ENCODE measurements at regions not wholly inside any gene's neighbourhood (a gene's known extent, or its start where the extent isn't known, plus 50 kb on each side); places are given as distances from the start of the nearest gene placed in this dataset.

DNA sequence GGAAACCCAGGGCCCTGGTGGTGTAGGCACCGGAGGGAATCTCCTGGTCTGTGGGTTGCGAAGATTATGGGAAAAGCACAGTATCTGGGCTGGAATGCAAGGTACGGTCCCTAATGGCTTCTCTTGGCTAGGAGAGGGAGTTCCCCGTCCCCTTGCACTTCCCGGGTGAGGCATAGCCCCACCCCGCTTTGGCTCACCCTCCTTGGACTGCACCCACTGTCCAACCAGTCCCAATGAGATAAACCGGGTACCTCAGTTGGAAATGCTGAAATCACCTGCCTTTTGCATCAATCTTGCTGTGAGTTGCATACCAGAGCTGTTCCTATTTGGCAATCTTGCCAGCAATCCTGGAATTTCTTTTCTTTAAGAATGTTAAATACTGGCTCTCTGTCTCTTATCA, 1429.1 kb downstream of the MAT2B start:
- Histone ChIP-seq H3K36me3 (ENCODE audit: insufficient read depth) (no peaks in the 10 kb centered on the region), H3K27ac (ENCODE audit: low read depth) (no peak overlapping the region), H3K4me3 (ENCODE audit: low read depth, low read length) (no peak overlapping the region), H3K4me1 (ENCODE audit: insufficient read depth) (no peaks in the 10 kb centered on the region)
- 85% methylated on average over 7 of the region's 7 CpGs for WGBS
- no peak for DNase-seq (ENCODE audit: extremely low spot score)

GRCh38 chr5:164941132-164941531, 1435.7 kb downstream of the MAT2B start:
- Histone ChIP-seq H3K36me3 (ENCODE audit: insufficient read depth) (no peaks in the 10 kb centered on the region), H3K4me3 (ENCODE audit: low read depth, low read length) (no peak overlapping the region), H3K4me1 (ENCODE audit: insufficient read depth) (no peaks in the 10 kb centered on the region), H3K27ac (ENCODE audit: low read depth) (no peak overlapping the region)
- 27% methylated on average over 4 of the region's 4 CpGs for WGBS
- DNase-seq (ENCODE audit: extremely low spot score): no peak

DNA sequence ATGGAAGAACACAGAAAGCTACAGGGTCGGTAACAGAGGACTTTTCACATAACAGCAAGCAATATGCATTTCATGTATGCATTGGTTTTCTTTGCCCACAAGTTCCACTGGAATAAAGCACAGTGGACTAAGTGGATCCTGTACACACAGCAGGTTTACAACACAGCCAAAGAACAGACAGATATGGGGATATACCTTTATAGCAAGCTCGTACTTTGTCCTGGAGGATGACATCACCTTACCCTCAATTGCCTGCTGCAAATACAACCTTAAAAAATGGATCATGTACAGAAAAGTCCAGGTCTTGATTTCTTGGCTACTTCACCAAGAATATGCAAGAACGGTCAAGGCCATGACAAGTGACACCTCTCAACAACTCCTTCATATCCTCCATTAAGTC, 1445.5 kb downstream of the MAT2B start:
- H3K36me3 ChIP-seq (ENCODE audit: insufficient read depth): no peaks in the 10 kb centered on the region
- H3K4me3 ChIP-seq (ENCODE audit: low read depth, low read length): no peak overlapping the region
- WGBS: 94% methylated on average over 3 of the region's 3 CpGs
- no peak overlapping the region for H3K27ac ChIP-seq (ENCODE audit: low read depth)
- H3K4me1 ChIP-seq (ENCODE audit: insufficient read depth): no peaks in the 10 kb centered on the region
- DNase-seq (ENCODE audit: extremely low spot score): no peak

DNA sequence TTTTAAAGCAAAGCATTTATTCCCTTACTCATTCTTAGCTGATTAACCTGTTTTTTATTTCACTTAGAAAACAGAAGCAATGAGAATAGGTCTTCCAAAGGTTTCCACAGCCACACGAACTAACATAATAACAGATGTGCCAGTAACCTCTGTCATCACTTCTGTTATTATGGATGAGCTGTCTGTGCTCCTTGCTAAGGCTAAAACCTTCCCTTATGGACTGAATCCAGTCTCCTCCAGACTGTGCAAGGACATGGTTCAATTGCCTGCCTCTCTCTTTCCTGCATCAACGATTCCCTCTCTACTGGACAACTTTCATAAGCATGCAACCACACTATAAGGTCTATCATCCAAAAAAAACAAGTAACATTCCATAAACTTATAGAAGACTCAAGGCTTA, 1446.2 kb downstream of the MAT2B start:
- WGBS: 71% methylated on average over 2 of the region's 2 CpGs
- H3K4me1 ChIP-seq (ENCODE audit: insufficient read depth): no peaks in the 10 kb centered on the region
- H3K36me3 ChIP-seq (ENCODE audit: insufficient read depth): no peaks in the 10 kb centered on the region
- no peak for DNase-seq (ENCODE audit: extremely low spot score)
- H3K4me3 ChIP-seq (ENCODE audit: low read depth, low read length): no peak overlapping the region
- no peak overlapping the region for H3K27ac ChIP-seq (ENCODE audit: low read depth)

DNA sequence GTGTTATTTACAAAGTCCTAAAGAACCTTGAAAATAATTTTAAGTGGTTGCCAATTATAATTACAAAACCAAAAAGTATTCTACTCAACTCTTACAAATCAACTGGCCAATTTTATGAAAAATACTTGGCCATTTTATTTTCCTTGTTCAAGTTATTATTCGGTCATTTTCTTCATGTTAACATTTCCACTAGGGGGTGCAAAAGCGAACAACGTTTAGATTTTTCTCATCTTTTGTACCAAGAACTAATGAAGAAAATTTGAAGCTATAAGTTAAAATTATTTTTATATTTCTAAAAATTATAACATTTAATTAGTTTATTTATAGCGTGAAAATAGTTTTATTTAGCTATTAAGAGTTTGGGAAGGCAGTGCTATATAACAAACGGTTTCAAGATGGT, 1453.3 kb downstream of the MAT2B start:
- 84% methylated on average over 5 of the region's 5 CpGs for WGBS
- no peaks in the 10 kb centered on the region for H3K4me1 ChIP-seq (ENCODE audit: insufficient read depth)
- H3K36me3 ChIP-seq (ENCODE audit: insufficient read depth): no peaks in the 10 kb centered on the region
- H3K4me3 ChIP-seq (ENCODE audit: low read depth, low read length): no peak overlapping the region
- no peak overlapping the region for H3K27ac ChIP-seq (ENCODE audit: low read depth)
- no peak for DNase-seq (ENCODE audit: extremely low spot score)

- Histone ChIP-seq H3K4me1 (ENCODE audit: insufficient read depth) (no peaks in the 10 kb centered on the region), H3K4me3 (ENCODE audit: low read depth, low read length) (no peak overlapping the region), H3K36me3 (ENCODE audit: insufficient read depth) (no peaks in the 10 kb centered on the region), H3K27ac (ENCODE audit: low read depth) (no peak overlapping the region)
- DNase-seq (ENCODE audit: extremely low spot score): no peak
- WGBS: 56% methylated on average over 4 of the region's 4 CpGs
Measured at GRCh38 chr5:164959761-164960160, 1454.3 kb downstream of the MAT2B start.

- Histone ChIP-seq H3K27ac (ENCODE audit: low read depth) (no peak overlapping the region), H3K4me1 (ENCODE audit: insufficient read depth) (no peaks in the 10 kb centered on the region), H3K4me3 (ENCODE audit: low read depth, low read length) (no peak overlapping the region), H3K36me3 (ENCODE audit: insufficient read depth) (no peaks in the 10 kb centered on the region)
- 64% methylated on average over 2 of the region's 2 CpGs for WGBS
- no peak for DNase-seq (ENCODE audit: extremely low spot score)
Measured at GRCh38 chr5:164962329-164962961, 1457.0 kb downstream of the MAT2B start.

DNA sequence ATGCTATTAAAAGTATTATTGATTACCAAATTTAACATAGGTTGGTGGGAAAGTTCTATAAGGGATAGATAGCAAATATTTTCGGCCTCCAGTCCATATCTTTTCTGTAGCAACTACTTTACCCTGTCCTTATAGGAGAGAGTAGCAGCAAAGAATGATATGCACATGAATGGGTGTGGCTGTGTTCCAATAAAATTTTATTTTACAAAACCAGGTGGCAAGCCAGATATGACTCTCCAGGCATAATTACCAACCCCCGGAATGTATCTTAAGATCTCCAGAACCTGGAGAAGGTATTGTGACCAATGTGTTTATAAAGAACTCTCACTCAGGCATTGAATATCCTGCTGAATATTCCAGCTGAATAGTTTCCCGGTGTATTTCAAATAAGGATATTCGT, 1461.2 kb downstream of the MAT2B start:
- Histone ChIP-seq H3K4me1 (ENCODE audit: insufficient read depth) (no peaks in the 10 kb centered on the region), H3K4me3 (ENCODE audit: low read depth, low read length) (no peak overlapping the region), H3K27ac (ENCODE audit: low read depth) (no peak overlapping the region), H3K36me3 (ENCODE audit: insufficient read depth) (no peaks in the 10 kb centered on the region)
- DNase-seq (ENCODE audit: extremely low spot score): no peak
- WGBS: 92% methylated on average over 4 of the region's 4 CpGs

DNA sequence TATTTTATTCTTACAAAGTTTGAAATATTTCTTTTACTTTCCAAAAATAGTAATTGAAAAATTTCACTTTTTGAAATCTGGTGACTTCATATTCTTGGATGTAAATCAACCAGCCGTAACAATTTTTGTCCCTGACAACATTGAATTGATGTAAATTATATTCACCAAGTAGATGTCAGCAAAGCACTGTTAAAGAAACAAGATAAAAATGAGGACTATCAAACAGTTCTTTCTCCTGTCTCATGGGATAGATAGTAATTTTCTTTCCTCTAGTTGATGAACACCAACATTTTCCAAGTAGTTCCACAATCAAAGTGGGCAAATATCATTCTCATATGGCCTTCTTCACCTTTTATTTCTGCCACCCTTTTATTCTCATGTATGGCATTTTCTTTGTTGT, 1461.9 kb downstream of the MAT2B start:
- no peaks in the 10 kb centered on the region for H3K4me1 ChIP-seq (ENCODE audit: insufficient read depth)
- H3K36me3 ChIP-seq (ENCODE audit: insufficient read depth): no peaks in the 10 kb centered on the region
- no peak overlapping the region for H3K27ac ChIP-seq (ENCODE audit: low read depth)
- DNase-seq (ENCODE audit: extremely low spot score): no peak
- 73% methylated on average over 1 of the region's 1 CpG for WGBS
- no peak overlapping the region for H3K4me3 ChIP-seq (ENCODE audit: low read depth, low read length)

DNA sequence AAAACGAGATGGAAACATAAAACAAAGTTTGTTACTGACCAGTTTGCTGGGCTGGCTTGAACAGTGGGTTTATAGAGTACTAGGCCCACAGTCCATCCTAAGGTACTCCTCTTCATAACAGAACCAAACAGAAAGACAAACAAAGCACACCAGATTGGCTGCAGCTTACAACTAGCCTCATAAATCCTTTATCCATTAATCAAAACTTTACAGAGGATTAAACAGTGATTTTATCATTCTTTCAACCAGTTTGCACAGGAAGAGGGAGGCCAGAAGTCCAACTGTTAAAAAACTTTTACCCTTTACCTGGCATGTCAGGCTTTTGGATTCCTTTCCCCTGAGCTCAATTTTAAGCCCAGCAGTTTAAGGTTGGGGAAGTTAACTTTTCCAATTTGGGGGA, 1467.6 kb downstream of the MAT2B start:
- H3K4me1 ChIP-seq (ENCODE audit: insufficient read depth): no peaks in the 10 kb centered on the region
- DNase-seq (ENCODE audit: extremely low spot score): no peak
- H3K27ac ChIP-seq (ENCODE audit: low read depth): no peak overlapping the region
- no peak overlapping the region for H3K4me3 ChIP-seq (ENCODE audit: low read depth, low read length)
- peaks cover 2% of the 10 kb centered on the region for H3K36me3 ChIP-seq (ENCODE audit: insufficient read depth)
- WGBS: 9% methylated on average over 1 of the region's 1 CpG

DNA sequence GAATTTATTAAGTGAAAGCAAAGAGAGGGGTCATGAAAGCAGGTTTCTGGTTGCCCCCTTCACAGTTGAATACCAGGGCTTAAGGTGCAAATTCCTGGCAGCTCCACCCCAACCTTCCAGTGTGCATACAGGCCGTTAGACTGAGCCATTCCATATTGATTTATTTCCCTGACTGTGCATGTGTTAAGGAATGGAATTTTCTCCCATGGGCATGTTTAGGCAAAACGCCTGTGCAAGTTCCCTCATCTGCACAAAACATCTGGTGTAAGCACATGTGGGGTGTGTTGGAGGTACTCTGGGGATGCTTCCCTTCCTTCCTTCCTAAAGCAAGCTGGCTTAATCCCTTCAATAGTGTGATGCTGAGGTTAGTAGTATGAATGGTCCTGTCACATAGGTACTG, 1470.6 kb downstream of the MAT2B start:
- Histone ChIP-seq H3K4me3 (ENCODE audit: low read depth, low read length) (no peak overlapping the region), H3K27ac (ENCODE audit: low read depth) (no peak overlapping the region), H3K36me3 (ENCODE audit: insufficient read depth) (peaks cover 2% of the 10 kb centered on the region), H3K4me1 (ENCODE audit: insufficient read depth) (no peaks in the 10 kb centered on the region)
- DNase-seq (ENCODE audit: extremely low spot score): no peak
- WGBS: 73% methylated on average over 2 of the region's 2 CpGs

DNA sequence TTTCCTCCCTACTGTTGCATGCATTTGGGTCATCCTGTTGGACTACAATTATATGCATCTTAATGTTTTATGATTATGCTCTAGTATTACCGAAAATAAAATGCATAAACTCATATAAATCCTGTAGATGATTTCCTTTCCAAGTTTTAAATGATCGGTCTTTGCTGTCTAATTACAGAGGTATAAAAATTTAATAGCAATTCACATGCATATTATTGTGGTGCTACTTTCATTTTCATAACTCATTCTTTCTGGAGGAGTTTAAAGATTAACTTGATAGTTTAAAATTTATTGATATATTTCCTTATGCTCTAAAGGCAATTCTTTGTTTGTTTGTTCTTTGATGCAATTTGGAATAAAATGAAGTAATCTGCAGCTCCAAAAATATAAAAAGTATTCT, 1475.1 kb downstream of the MAT2B start:
- no peak for DNase-seq (ENCODE audit: extremely low spot score)
- H3K4me3 ChIP-seq (ENCODE audit: low read depth, low read length): no peak overlapping the region
- WGBS: 68% methylated on average over 2 of the region's 2 CpGs
- H3K36me3 ChIP-seq (ENCODE audit: insufficient read depth): peaks cover 2% of the 10 kb centered on the region
- H3K4me1 ChIP-seq (ENCODE audit: insufficient read depth): no peaks in the 10 kb centered on the region
- H3K27ac ChIP-seq (ENCODE audit: low read depth): no peak overlapping the region

GRCh38 chr5:164998142-164998541, 1492.7 kb downstream of the MAT2B start:
- Histone ChIP-seq H3K4me3 (ENCODE audit: low read depth, low read length) (no peak overlapping the region), H3K4me1 (ENCODE audit: insufficient read depth) (no peaks in the 10 kb centered on the region), H3K27ac (ENCODE audit: low read depth) (no peak overlapping the region), H3K36me3 (ENCODE audit: insufficient read depth) (no peaks in the 10 kb centered on the region)
- DNase-seq (ENCODE audit: extremely low spot score): no peak

- Histone ChIP-seq H3K36me3 (ENCODE audit: insufficient read depth) (no peaks in the 10 kb centered on the region), H3K27ac (ENCODE audit: low read depth) (no peak overlapping the region), H3K4me3 (ENCODE audit: low read depth, low read length) (no peak overlapping the region), H3K4me1 (ENCODE audit: insufficient read depth) (no peaks in the 10 kb centered on the region)
- 94% methylated on average over 7 of the region's 7 CpGs for WGBS
- no peak for DNase-seq (ENCODE audit: extremely low spot score)
Measured at GRCh38 chr5:164998590-164998989, 1493.2 kb downstream of the MAT2B start.
